GM18861 (cell line): ENCODE measurements at regions not wholly inside any gene's neighbourhood (a gene's known extent, or its start where the extent isn't known, plus 50 kb on each side); places are given as distances from the start of the nearest gene placed in this dataset.
"Not testable (repeated sequence)": the region's sequence is repeated elsewhere in the genome, so short reads cannot be mapped to it uniquely, and the experiment has no call there.

ENCODE experiments used
- ATAC-seq: cut with Tn5 transposase; IDR thresholded peaks from one replicate; pipeline ENCODE4 v1.9.1; 2021; ENCODE audit not compliant: unreplicated experiment

GRCh38 chr17:77606865-77607210 is 351.7 kb upstream of the TNRC6C start:
- no peak for ATAC-seq

GRCh38 chr17:77607606-77608005 is 350.9 kb upstream of the TNRC6C start:
- ATAC-seq: no peak

GRCh38 chr17:77608431-77608830 is 350.1 kb upstream of the TNRC6C start:
- ATAC-seq: no peak

GRCh38 chr17:77609553-77610517 is 348.7 kb upstream of the TNRC6C start:
- ATAC-seq: no peak

GRCh38 chr17:77610518-77610893 is 348.0 kb upstream of the TNRC6C start:
- no peak for ATAC-seq

GRCh38 chr17:77610972-77611521 is 347.5 kb upstream of the TNRC6C start:
- no peak for ATAC-seq

GRCh38 chr17:77611791-77612502 is 346.6 kb upstream of the TNRC6C start:
- ATAC-seq: no peak

- ATAC-seq: no peak
Measured at GRCh38 chr17:77613218-77613617, 345.3 kb upstream of the TNRC6C start.

- ATAC-seq: no peak
Measured at GRCh38 chr17:77613627-77614026, 344.9 kb upstream of the TNRC6C start.

GRCh38 chr17:77615703-77616253 is 342.7 kb upstream of the TNRC6C start:
- no peak for ATAC-seq

- ATAC-seq: no peak
Measured at GRCh38 chr17:77616254-77616731, 342.2 kb upstream of the TNRC6C start.

- ATAC-seq: no peak
Measured at GRCh38 chr17:77617516-77617915, 341.0 kb upstream of the TNRC6C start.

GRCh38 chr17:77618173-77618572 is 340.3 kb upstream of the TNRC6C start:
- no peak for ATAC-seq

- no peak for ATAC-seq
Measured at GRCh38 chr17:77618731-77619130, 339.8 kb upstream of the TNRC6C start.

- no peak for ATAC-seq
Measured at GRCh38 chr17:77619326-77619725, 339.2 kb upstream of the TNRC6C start.

- no peak for ATAC-seq
Measured at GRCh38 chr17:77619851-77620250, 338.7 kb upstream of the TNRC6C start.

GRCh38 chr17:77620282-77620681 is 338.2 kb upstream of the TNRC6C start:
- no peak for ATAC-seq

GRCh38 chr17:77622084-77622483 is 336.4 kb upstream of the TNRC6C start:
- not testable (repeated sequence) for ATAC-seq

- no peak for ATAC-seq
Measured at GRCh38 chr17:77622647-77623046, 335.9 kb upstream of the TNRC6C start.

GRCh38 chr17:77623321-77623720 is 335.2 kb upstream of the TNRC6C start:
- ATAC-seq: not testable (repeated sequence)

- no peak for ATAC-seq
Measured at GRCh38 chr17:77628035-77628434, 330.5 kb upstream of the TNRC6C start.
